ENCODE measurements at regions not wholly inside any gene's neighbourhood (a gene's known extent, or its start where the extent isn't known, plus 50 kb on each side); places are given as distances from the start of the nearest gene placed in this dataset.

GRCh38 chr12:97299847-97300246 is 162.8 kb upstream of the RMST start:
- no peak for TF ChIP-seq CTCF (IDR thresholded peaks at IDR 0.05; ENCODE audit: low read length)
- no peak for TF ChIP-seq EZH2 (optimal IDR thresholded peaks at IDR 0.05; ENCODE audit: low read depth, low read length)
- no peak for TF ChIP-seq EZH2phosphoT487 (IDR thresholded peaks at IDR 0.05; ENCODE audit: low read length)

All from MM.1S (cell line).